Esophagus muscularis mucosa (tissue), 4 donors: ENCODE measurements at regions not wholly inside any gene's neighbourhood (a gene's known extent, or its start where the extent isn't known, plus 50 kb on each side); places are given as distances from the start of the nearest gene placed in this dataset.

Experiments
- EP300 ChIP-seq: sonication (generic); formaldehyde crosslinking; IDR thresholded peaks from one replicate; pipeline ENCODE4 v1.6.1; 2017; ENCODE audit warnings: antibody characterized with exemption
- POLR2A ChIP-seq: fragments of 450-650 bp; IDR thresholded peaks from one replicate; pipeline ENCODE4 v1.6.1; 2017; ENCODE audit warnings: antibody characterized with exemption, moderate library complexity, mild to moderate bottlenecking, low read depth
- POLR2AphosphoS5 ChIP-seq, 2 donors: sonication (generic); formaldehyde crosslinking; IDR thresholded peaks; one replicate each; pipeline ENCODE4 v1.6.1; 2017; ENCODE audit warnings: antibody characterized with exemption in 2 of 2
- TF ChIP-seq, protein P1 (sequence below), 3 experiments: fragments of 200-600 bp in 2 of 3; fragments of 450-650 bp in 1 of 3; sonication (generic) in 2 of 3; IDR thresholded peaks; one replicate each; pipeline ENCODE4 v1.5.1; 2017 to 2019; ENCODE audit warnings: antibody characterized with exemption in 3 of 3, mild to moderate bottlenecking in 2 of 3, moderate library complexity in 1 of 3

DNA sequence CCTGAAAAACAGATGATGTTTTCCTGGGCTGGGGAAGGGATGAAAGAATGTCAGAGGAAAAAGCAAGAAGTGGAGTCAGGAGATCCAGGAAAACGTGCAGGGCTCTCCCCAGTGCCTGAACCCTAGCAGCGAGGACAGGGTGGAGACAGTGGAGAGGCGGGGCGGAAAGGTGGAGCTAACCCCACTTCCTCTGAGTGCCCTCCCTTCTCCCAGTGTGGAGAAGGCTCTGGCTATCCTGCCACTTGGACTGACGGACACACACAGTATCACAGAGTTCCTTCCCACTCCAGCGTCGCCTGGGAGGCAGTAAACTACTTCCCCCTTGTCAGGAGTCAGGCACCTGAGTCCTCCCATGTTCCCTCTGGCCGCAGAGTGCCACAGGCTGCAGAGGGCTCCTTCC lies 125.3 kb upstream of the CHRNA7 start:
- TF ChIP-seq, protein P1, sequence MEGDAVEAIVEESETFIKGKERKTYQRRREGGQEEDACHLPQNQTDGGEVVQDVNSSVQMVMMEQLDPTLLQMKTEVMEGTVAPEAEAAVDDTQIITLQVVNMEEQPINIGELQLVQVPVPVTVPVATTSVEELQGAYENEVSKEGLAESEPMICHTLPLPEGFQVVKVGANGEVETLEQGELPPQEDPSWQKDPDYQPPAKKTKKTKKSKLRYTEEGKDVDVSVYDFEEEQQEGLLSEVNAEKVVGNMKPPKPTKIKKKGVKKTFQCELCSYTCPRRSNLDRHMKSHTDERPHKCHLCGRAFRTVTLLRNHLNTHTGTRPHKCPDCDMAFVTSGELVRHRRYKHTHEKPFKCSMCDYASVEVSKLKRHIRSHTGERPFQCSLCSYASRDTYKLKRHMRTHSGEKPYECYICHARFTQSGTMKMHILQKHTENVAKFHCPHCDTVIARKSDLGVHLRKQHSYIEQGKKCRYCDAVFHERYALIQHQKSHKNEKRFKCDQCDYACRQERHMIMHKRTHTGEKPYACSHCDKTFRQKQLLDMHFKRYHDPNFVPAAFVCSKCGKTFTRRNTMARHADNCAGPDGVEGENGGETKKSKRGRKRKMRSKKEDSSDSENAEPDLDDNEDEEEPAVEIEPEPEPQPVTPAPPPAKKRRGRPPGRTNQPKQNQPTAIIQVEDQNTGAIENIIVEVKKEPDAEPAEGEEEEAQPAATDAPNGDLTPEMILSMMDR (IDR thresholded peaks at IDR 0.05): no peak
- TF ChIP-seq EP300 (no peak), POLR2AphosphoS5 (IDR thresholded peaks at IDR 0.05) (no peak), POLR2A (no peak)
